ENCODE measurements at regions not wholly inside any gene's neighbourhood (a gene's known extent, or its start where the extent isn't known, plus 50 kb on each side); places are given as distances from the start of the nearest gene placed in this dataset.
A peak's percentile ranks its signal among the peaks of the same experiment; 100 is the strongest.

GRCh38 chr7:22586101-22586785 is 86.3 kb upstream of the STEAP1B start:
- no peak for DNase-seq

GRCh38 chr7:22584179-22584578 is 84.2 kb upstream of the STEAP1B start:
- DNase-seq, result no peak

- peak; percentile 53 for DNase-seq
Observed at GRCh38 chr7:22582863-22583622, 83.1 kb upstream of the STEAP1B start.

GRCh38 chr7:22581099-22581498 is 81.1 kb upstream of the STEAP1B start:
- DNase-seq, result no peak

- DNase-seq, result no peak
Observed at GRCh38 chr7:22579961-22580360, 80.0 kb upstream of the STEAP1B start.

- no peak for DNase-seq
Observed at GRCh38 chr7:22578007-22578733, 78.2 kb upstream of the STEAP1B start.

- DNase-seq, result peak; percentile 46
Observed at GRCh38 chr7:22577470-22578001, 77.5 kb upstream of the STEAP1B start.

- no peak for DNase-seq
Observed at GRCh38 chr7:22576612-22577469, 76.9 kb upstream of the STEAP1B start.

- DNase-seq, result no peak
Observed at GRCh38 chr7:22574754-22575520, 74.9 kb upstream of the STEAP1B start.

- DNase-seq, result no peak
Observed at GRCh38 chr7:22572937-22573336, 72.9 kb upstream of the STEAP1B start.

GRCh38 chr7:22572292-22572691 is 72.3 kb upstream of the STEAP1B start:
- no peak for DNase-seq

GRCh38 chr7:22571766-22572165 is 71.8 kb upstream of the STEAP1B start:
- DNase-seq, result no peak

- no peak for DNase-seq
Observed at GRCh38 chr7:22569586-22570321, 69.8 kb upstream of the STEAP1B start.

GRCh38 chr7:22566592-22566991 is 66.6 kb upstream of the STEAP1B start:
- no peak for DNase-seq

- DNase-seq, result no peak
Observed at GRCh38 chr7:22566176-22566575, 66.2 kb upstream of the STEAP1B start.

GRCh38 chr7:22565315-22565811 is 65.4 kb upstream of the STEAP1B start:
- no peak for DNase-seq

GRCh38 chr7:22564511-22565045 is 64.6 kb upstream of the STEAP1B start:
- peak; percentile 65 for DNase-seq

GRCh38 chr7:22563621-22564241 is 63.7 kb upstream of the STEAP1B start:
- DNase-seq, result peak; percentile 42

- peak; percentile 33 for DNase-seq
Observed at GRCh38 chr7:22563032-22563501, 63.1 kb upstream of the STEAP1B start.

Data from right hindlimb (tissue), 1 donor.